ENCODE measurements at regions not wholly inside any gene's neighbourhood (a gene's known extent, or its start where the extent isn't known, plus 50 kb on each side); places are given as distances from the start of the nearest gene placed in this dataset.

GRCh38 chr2:221642447-221642846 lies 70.3 kb upstream of the EPHA4 start:
- H3K4me3 Mint-ChIP-seq = no peak overlapping the region
- no peak for DNase-seq
- H3K4me3 ChIP-seq (ENCODE audit: low read length in 2 of 2) = no peak overlapping the region
- peaks cover 0 to 4% of the 10 kb centered on the region in 2 donors for H3K27me3 Mint-ChIP-seq
- CTCF ChIA-PET (ENCODE audit: partially characterized antibody) = no interaction called here
- no peaks in the 10 kb centered on the region for H3K36me3 ChIP-seq (ENCODE audit: insufficient read depth, low read length)
- H3K27me3 ChIP-seq (ENCODE audit: insufficient read depth, low read length) = no peaks in the 10 kb centered on the region
- peaks cover 0 to 7% (median 4%) of the 10 kb centered on the region in 8 donors for H3K9me3 Mint-ChIP-seq
- POLR2A ChIA-PET (ENCODE audit: partially characterized antibody) = no interaction called here
- peaks cover 0 to 3% (median 1%) of the 10 kb centered on the region in 4 donors for H3K4me1 Mint-ChIP-seq
- H3K27ac Mint-ChIP-seq = no peak overlapping the region
- H3K9me3 ChIP-seq (ENCODE audit: control insufficient read depth in 1 of 2, low read length in 2 of 2) = no peaks in the 10 kb centered on the region
- H3K27ac ChIP-seq (ENCODE audit: low read depth, low read length) = no peak overlapping the region
- H3K4me1 ChIP-seq (ENCODE audit: insufficient read depth, low read length) = no peaks in the 10 kb centered on the region
- intact Hi-C loops (cut with micrococcal nuclease) = no loop called here
- H3K36me3 Mint-ChIP-seq = no peaks in the 10 kb centered on the region

- intact Hi-C loops (cut with micrococcal nuclease) = no loop called here
- no peak overlapping the region for H3K27ac Mint-ChIP-seq
- H3K4me1 Mint-ChIP-seq = peaks cover 0 to 3% (median 1%) of the 10 kb centered on the region in 4 donors
- no peaks in the 10 kb centered on the region for H3K27me3 ChIP-seq (ENCODE audit: insufficient read depth, low read length)
- H3K36me3 Mint-ChIP-seq = no peaks in the 10 kb centered on the region
- ChIA-PET POLR2A (ENCODE audit: partially characterized antibody) (no interaction called here), CTCF (ENCODE audit: partially characterized antibody) (no interaction called here)
- no peaks in the 10 kb centered on the region for H3K9me3 ChIP-seq (ENCODE audit: control insufficient read depth in 1 of 2, low read length in 2 of 2)
- no peaks in the 10 kb centered on the region for H3K4me1 ChIP-seq (ENCODE audit: insufficient read depth, low read length)
- no peak for DNase-seq
- peaks cover 0 to 7% (median 2%) of the 10 kb centered on the region in 8 donors for H3K9me3 Mint-ChIP-seq
- H3K4me3 ChIP-seq (ENCODE audit: low read length in 2 of 2) = no peak overlapping the region
- H3K36me3 ChIP-seq (ENCODE audit: insufficient read depth, low read length) = no peaks in the 10 kb centered on the region
- no peak overlapping the region for H3K27ac ChIP-seq (ENCODE audit: low read depth, low read length)
- no peak overlapping the region for H3K4me3 Mint-ChIP-seq
- peaks cover 0 to 4% of the 10 kb centered on the region in 2 donors for H3K27me3 Mint-ChIP-seq
These were observed 69.2 kb upstream of the EPHA4 start for GRCh38 chr2:221641181-221641871.

- POLR2A ChIA-PET (ENCODE audit: partially characterized antibody) = no interaction called here
- Histone ChIP-seq H3K27me3 (ENCODE audit: insufficient read depth, low read length) (no peaks in the 10 kb centered on the region), H3K9me3 (ENCODE audit: control insufficient read depth in 1 of 2, low read length in 2 of 2) (no peaks in the 10 kb centered on the region), H3K4me3 (ENCODE audit: low read length in 2 of 2) (no peak overlapping the region), H3K36me3 (ENCODE audit: insufficient read depth, low read length) (no peaks in the 10 kb centered on the region), H3K27ac (ENCODE audit: low read depth, low read length) (no peak overlapping the region), H3K4me1 (ENCODE audit: insufficient read depth, low read length) (no peaks in the 10 kb centered on the region)
- H3K4me3 Mint-ChIP-seq = no peak overlapping the region
- no peaks in the 10 kb centered on the region for H3K36me3 Mint-ChIP-seq
- no peak overlapping the region for H3K27ac Mint-ChIP-seq
- peaks cover 0 to 3% (median 1%) of the 10 kb centered on the region in 4 donors for H3K4me1 Mint-ChIP-seq
- CTCF ChIA-PET (ENCODE audit: partially characterized antibody) = no interaction called here
- peaks cover 0 to 4% of the 10 kb centered on the region in 2 donors for H3K27me3 Mint-ChIP-seq
- intact Hi-C loops (cut with micrococcal nuclease) = no loop called here
- no peak for DNase-seq
- peaks cover 0 to 5% (median 2%) of the 10 kb centered on the region in 8 donors for H3K9me3 Mint-ChIP-seq
These were observed 68.6 kb upstream of the EPHA4 start for GRCh38 chr2:221640686-221641085.

- no peak overlapping the region for H3K27ac ChIP-seq (ENCODE audit: low read depth, low read length)
- ChIA-PET POLR2A (ENCODE audit: partially characterized antibody) (no interaction called here), CTCF (ENCODE audit: partially characterized antibody) (no interaction called here)
- Mint-ChIP-seq H3K4me3 (no peak overlapping the region), H3K9me3 (peaks cover 0 to 3% (median 0%) of the 10 kb centered on the region in 8 donors), H3K36me3 (no peaks in the 10 kb centered on the region), H3K27ac (no peak overlapping the region), H3K4me1 (peaks cover 0 to 3% (median 1%) of the 10 kb centered on the region in 4 donors), H3K27me3 (peaks cover 0 to 5% of the 10 kb centered on the region in 2 donors)
- H3K9me3 ChIP-seq (ENCODE audit: control insufficient read depth in 1 of 2, low read length in 2 of 2) = no peaks in the 10 kb centered on the region
- no peaks in the 10 kb centered on the region for H3K4me1 ChIP-seq (ENCODE audit: insufficient read depth, low read length)
- H3K27me3 ChIP-seq (ENCODE audit: insufficient read depth, low read length) = no peaks in the 10 kb centered on the region
- no peak for DNase-seq
- no peaks in the 10 kb centered on the region for H3K36me3 ChIP-seq (ENCODE audit: insufficient read depth, low read length)
- intact Hi-C loops (cut with micrococcal nuclease) = no loop called here
- H3K4me3 ChIP-seq (ENCODE audit: low read length in 2 of 2) = no peak overlapping the region
These were observed 65.7 kb upstream of the EPHA4 start for GRCh38 chr2:221637851-221638250.

GRCh38 chr2:221635949-221636348 lies 63.8 kb upstream of the EPHA4 start:
- Mint-ChIP-seq H3K4me3 (no peak overlapping the region), H3K27ac (no peak overlapping the region), H3K27me3 (peaks cover 0 to 6% of the 10 kb centered on the region in 2 donors), H3K4me1 (no peaks in the 10 kb centered on the region), H3K36me3 (no peaks in the 10 kb centered on the region), H3K9me3 (peaks cover 0 to 3% (median 0%) of the 10 kb centered on the region in 8 donors)
- Histone ChIP-seq H3K27ac (ENCODE audit: low read depth, low read length) (no peak overlapping the region), H3K9me3 (ENCODE audit: control insufficient read depth in 1 of 2, low read length in 2 of 2) (no peaks in the 10 kb centered on the region), H3K36me3 (ENCODE audit: insufficient read depth, low read length) (no peaks in the 10 kb centered on the region), H3K4me1 (ENCODE audit: insufficient read depth, low read length) (no peaks in the 10 kb centered on the region), H3K27me3 (ENCODE audit: insufficient read depth, low read length) (no peaks in the 10 kb centered on the region), H3K4me3 (ENCODE audit: low read length in 2 of 2) (no peak overlapping the region)
- POLR2A ChIA-PET (ENCODE audit: partially characterized antibody) = no interaction called here
- intact Hi-C loops (cut with micrococcal nuclease) = no loop called here
- CTCF ChIA-PET (ENCODE audit: partially characterized antibody) = no interaction called here
- no peak for DNase-seq

- Mint-ChIP-seq H3K9me3 (no peaks in the 10 kb centered on the region), H3K4me3 (no peak overlapping the region), H3K27me3 (peaks cover 4 to 5% of the 10 kb centered on the region in 2 donors), H3K4me1 (no peaks in the 10 kb centered on the region), H3K36me3 (no peaks in the 10 kb centered on the region), H3K27ac (no peak overlapping the region)
- Histone ChIP-seq H3K27ac (ENCODE audit: low read depth, low read length) (no peak overlapping the region), H3K27me3 (ENCODE audit: insufficient read depth, low read length) (no peaks in the 10 kb centered on the region), H3K36me3 (ENCODE audit: insufficient read depth, low read length) (no peaks in the 10 kb centered on the region), H3K4me1 (ENCODE audit: insufficient read depth, low read length) (no peaks in the 10 kb centered on the region), H3K9me3 (ENCODE audit: control insufficient read depth in 1 of 2, low read length in 2 of 2) (no peaks in the 10 kb centered on the region), H3K4me3 (ENCODE audit: low read length in 2 of 2) (no peak overlapping the region)
- no peak for DNase-seq
- intact Hi-C loops (cut with micrococcal nuclease) = no loop called here
- CTCF ChIA-PET (ENCODE audit: partially characterized antibody) = no interaction called here
- POLR2A ChIA-PET (ENCODE audit: partially characterized antibody) = no interaction called here
These were observed 57.4 kb upstream of the EPHA4 start for GRCh38 chr2:221629468-221629867.

GRCh38 chr2:221624475-221624874 lies 52.4 kb upstream of the EPHA4 start:
- Histone ChIP-seq H3K9me3 (ENCODE audit: control insufficient read depth in 1 of 2, low read length in 2 of 2) (no peaks in the 10 kb centered on the region), H3K4me3 (ENCODE audit: low read length in 2 of 2) (no peak overlapping the region), H3K4me1 (ENCODE audit: insufficient read depth, low read length) (no peaks in the 10 kb centered on the region), H3K36me3 (ENCODE audit: insufficient read depth, low read length) (no peaks in the 10 kb centered on the region), H3K27me3 (ENCODE audit: insufficient read depth, low read length) (no peaks in the 10 kb centered on the region), H3K27ac (ENCODE audit: low read depth, low read length) (no peak overlapping the region)
- intact Hi-C loops (cut with micrococcal nuclease) = no loop called here
- H3K27ac Mint-ChIP-seq = no peak overlapping the region
- H3K4me3 Mint-ChIP-seq = no peak overlapping the region
- H3K4me1 Mint-ChIP-seq = no peaks in the 10 kb centered on the region
- H3K9me3 Mint-ChIP-seq = no peaks in the 10 kb centered on the region
- no peaks in the 10 kb centered on the region for H3K36me3 Mint-ChIP-seq
- peaks cover 3 to 6% of the 10 kb centered on the region in 2 donors for H3K27me3 Mint-ChIP-seq
- no peak for DNase-seq
- CTCF ChIA-PET (ENCODE audit: partially characterized antibody) = no interaction called here
- POLR2A ChIA-PET (ENCODE audit: partially characterized antibody) = no interaction called here

Measured in CD4-positive, alpha-beta memory T cell (primary cell).